Breast epithelium (tissue), 3 donors: ENCODE measurements at regions not wholly inside any gene's neighbourhood (a gene's known extent, or its start where the extent isn't known, plus 50 kb on each side); places are given as distances from the start of the nearest gene placed in this dataset.

Experiments used
- POLR2A ChIP-seq: fragments of 450-650 bp; IDR thresholded peaks from one replicate; pipeline ENCODE4 v1.6.1; 2016; ENCODE audit warnings: antibody characterized with exemption, mild to moderate bottlenecking, moderate library complexity
- TF ChIP-seq, protein P1 (sequence below), 3 donors: fragments of 450-650 bp; IDR thresholded peaks; one replicate each; pipeline ENCODE4 v1.5.1; 2016 to 2017; ENCODE audit warnings: antibody characterized with exemption in 3 of 3, mild to moderate bottlenecking in 3 of 3, moderate library complexity in 3 of 3

DNA sequence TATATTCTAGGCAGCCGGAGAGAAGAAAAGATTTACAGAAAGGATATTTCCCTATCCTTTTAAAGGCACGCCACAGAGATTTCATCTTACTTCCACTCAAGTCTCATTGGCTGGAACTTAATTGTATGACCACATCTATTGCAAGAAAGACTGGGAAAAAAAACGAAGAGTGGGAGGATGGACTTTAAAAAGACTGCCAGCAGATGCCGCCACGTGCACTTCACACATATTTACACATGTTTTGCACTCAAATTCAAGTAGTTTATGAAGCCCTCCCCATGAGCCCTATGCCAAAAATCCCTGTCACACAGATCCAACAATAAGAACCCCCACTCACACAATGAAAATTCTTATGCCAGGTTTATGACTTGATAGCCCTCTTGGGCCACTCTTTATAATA lies 138.5 kb upstream of the TYRP1 start:
- no peak for TF ChIP-seq POLR2A
- TF ChIP-seq, protein P1, sequence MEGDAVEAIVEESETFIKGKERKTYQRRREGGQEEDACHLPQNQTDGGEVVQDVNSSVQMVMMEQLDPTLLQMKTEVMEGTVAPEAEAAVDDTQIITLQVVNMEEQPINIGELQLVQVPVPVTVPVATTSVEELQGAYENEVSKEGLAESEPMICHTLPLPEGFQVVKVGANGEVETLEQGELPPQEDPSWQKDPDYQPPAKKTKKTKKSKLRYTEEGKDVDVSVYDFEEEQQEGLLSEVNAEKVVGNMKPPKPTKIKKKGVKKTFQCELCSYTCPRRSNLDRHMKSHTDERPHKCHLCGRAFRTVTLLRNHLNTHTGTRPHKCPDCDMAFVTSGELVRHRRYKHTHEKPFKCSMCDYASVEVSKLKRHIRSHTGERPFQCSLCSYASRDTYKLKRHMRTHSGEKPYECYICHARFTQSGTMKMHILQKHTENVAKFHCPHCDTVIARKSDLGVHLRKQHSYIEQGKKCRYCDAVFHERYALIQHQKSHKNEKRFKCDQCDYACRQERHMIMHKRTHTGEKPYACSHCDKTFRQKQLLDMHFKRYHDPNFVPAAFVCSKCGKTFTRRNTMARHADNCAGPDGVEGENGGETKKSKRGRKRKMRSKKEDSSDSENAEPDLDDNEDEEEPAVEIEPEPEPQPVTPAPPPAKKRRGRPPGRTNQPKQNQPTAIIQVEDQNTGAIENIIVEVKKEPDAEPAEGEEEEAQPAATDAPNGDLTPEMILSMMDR (IDR thresholded peaks at IDR 0.05) = no peak
